IMR-90 (cell line): ENCODE measurements at regions not wholly inside any gene's neighbourhood (a gene's known extent, or its start where the extent isn't known, plus 50 kb on each side); places are given as distances from the start of the nearest gene placed in this dataset.

ENCODE experiments used
- ATAC-seq: fragments of 200-7000 bp; cut with Tn5 transposase; 2 replicates; pipeline ENCODE4 v1.9.1; 2020; ENCODE audit warnings: low read depth, mild to moderate bottlenecking, moderate library complexity
- BruUV-seq: library from RNA; stranded (reverse); fragments of 400-500 nt; replicated peaks from 2 replicates; lab custom pipeline; 2021; lab: Mats Ljungman, UMichigan
- CTCF ChIA-PET: fragments of 300-600 bp; formaldehyde crosslinking; extraction: SDS; loops from one replicate; lab custom pipeline; 2021; ENCODE audit warnings: antibody characterized with exemption; lab: Yijun Ruan, JAX
- POLR2A ChIA-PET: fragments of 300-600 bp; sonication (Branson Sonifier 250); formaldehyde crosslinking; loops from one replicate; lab custom pipeline; 2022; ENCODE audit warnings: antibody characterized with exemption; ENCODE audit not compliant: unreplicated experiment; lab: Charles Lee
- DNase-seq: peaks from one replicate; pipeline ENCODE4 v3.0.0; 2013
- H2AFZ ChIP-seq: replicated peaks from 2 replicates; pipeline ENCODE3; 2013; ENCODE audit warnings: low read length, mild to moderate bottlenecking; ENCODE audit not compliant: poor library complexity
- H2AK5ac ChIP-seq: 2 replicates; pipeline ENCODE4 v1.6.1; 2013; ENCODE audit warnings: low read depth, low read length, inconsistent platforms
- H2AK9ac ChIP-seq: replicated peaks from 2 replicates; pipeline ENCODE3; 2013; ENCODE audit warnings: mild to moderate bottlenecking, low read depth, low read length, moderate library complexity; ENCODE audit not compliant: poor library complexity
- H2BK120ac ChIP-seq: 2 replicates; pipeline ENCODE4 v1.6.1; 2013; ENCODE audit warnings: low read depth, low read length, inconsistent platforms
- H2BK15ac ChIP-seq: 3 replicates; pipeline ENCODE4 v1.6.1; 2013; ENCODE audit warnings: low read depth, low read length, inconsistent platforms
- H2BK20ac ChIP-seq: 2 replicates; pipeline ENCODE4 v1.6.1; 2013; ENCODE audit warnings: low read depth, mild to moderate bottlenecking, inconsistent platforms, low read length, moderate library complexity
- H2BK5ac ChIP-seq: 2 replicates; pipeline ENCODE4 v1.6.1; 2013; ENCODE audit warnings: mild to moderate bottlenecking, low read depth, low read length, inconsistent platforms; ENCODE audit not compliant: poor library complexity, severe bottlenecking
- H3K14ac ChIP-seq: replicated peaks from 2 replicates; pipeline ENCODE4 v1.6.1; 2013; ENCODE audit warnings: low read depth, low read length, inconsistent platforms
- H3K18ac ChIP-seq: 2 replicates; pipeline ENCODE4 v1.6.1; 2013; ENCODE audit warnings: low read depth, low read length, control low read depth
- H3K23ac ChIP-seq: 2 replicates; pipeline ENCODE4 v1.6.1; 2013; ENCODE audit warnings: low read depth, low read length, inconsistent platforms
- H3K27ac ChIP-seq: 2 replicates; pipeline ENCODE4 v1.5.1; 2013; ENCODE audit warnings: mild to moderate bottlenecking, control low read depth, low read length; ENCODE audit not compliant: insufficient read depth
- H3K27me3 ChIP-seq: 2 replicates; pipeline ENCODE4 v1.6.1; 2013; ENCODE audit warnings: low read length; ENCODE audit not compliant: control insufficient read depth, insufficient read depth
- H3K36me3 ChIP-seq: 2 replicates; pipeline ENCODE4 v1.6.1; 2013; ENCODE audit warnings: low read length, mixed read lengths; ENCODE audit not compliant: control insufficient read depth, insufficient read depth
- H3K4ac ChIP-seq: 2 replicates; pipeline ENCODE4 v1.6.1; 2013; ENCODE audit warnings: low read depth, low read length, inconsistent platforms
- H3K4me1 ChIP-seq: 2 replicates; pipeline ENCODE4 v1.6.1; 2013; ENCODE audit warnings: low read length, mixed read lengths; ENCODE audit not compliant: control insufficient read depth, insufficient read depth
- H3K4me2 ChIP-seq: 2 replicates; pipeline ENCODE4 v1.6.1; 2013; ENCODE audit warnings: low read depth, mild to moderate bottlenecking, control low read depth, low read length, moderate library complexity
- H3K4me3 ChIP-seq: 2 replicates; pipeline ENCODE4 v1.5.1; 2013; ENCODE audit warnings: low read depth, mild to moderate bottlenecking, control low read depth, low read length, moderate library complexity; ENCODE audit not compliant: insufficient read depth
- H3K56ac ChIP-seq: 2 replicates; pipeline ENCODE4 v1.6.1; 2013; ENCODE audit warnings: low read length, inconsistent platforms; ENCODE audit not compliant: insufficient read depth; ENCODE audit errors: extremely low read depth
- H3K79me1 ChIP-seq, 2 experiments: 2 replicates each; pipeline ENCODE4 v1.6.1; 2013; ENCODE audit warnings: low read length in 2 of 2, inconsistent platforms in 1 of 2, low read depth in 1 of 2
- H3K9ac ChIP-seq: 2 replicates; pipeline ENCODE4 v1.6.1; 2013; ENCODE audit warnings: low read depth, low read length, control low read depth
- H3K9me1 ChIP-seq: 2 replicates; pipeline ENCODE4 v1.6.1; 2013; ENCODE audit warnings: low read length, inconsistent platforms; ENCODE audit not compliant: insufficient read depth
- H3K9me3 ChIP-seq: 2 replicates; pipeline ENCODE4 v1.6.1; 2013; ENCODE audit warnings: low read length; ENCODE audit not compliant: control insufficient read depth, insufficient read depth
- H4K20me1 ChIP-seq: 2 replicates; pipeline ENCODE4 v1.6.1; 2013; ENCODE audit warnings: low read length, inconsistent platforms; ENCODE audit not compliant: insufficient read depth
- H4K5ac ChIP-seq: 2 replicates; pipeline ENCODE4 v1.6.1; 2013; ENCODE audit warnings: mild to moderate bottlenecking, low read depth, low read length, control low read depth
- H4K8ac ChIP-seq, 2 experiments: 2 replicates each; pipeline ENCODE4 v1.6.1; 2013; ENCODE audit warnings: low read depth in 2 of 2, low read length in 2 of 2, control low read depth in 1 of 2, inconsistent platforms in 1 of 2
- H4K91ac ChIP-seq: 2 replicates; pipeline ENCODE4 v1.6.1; 2013; ENCODE audit warnings: low read depth, low read length, inconsistent platforms; ENCODE audit not compliant: insufficient read depth
- MAFK ChIP-seq: IDR thresholded peaks from 2 replicates; pipeline ENCODE4 v1.6.1; 2012; ENCODE audit warnings: low read depth, low read length, improper control_type of control experiment
- SMC3 ChIP-seq: fragments of 150-350 bp; IDR thresholded peaks from 2 replicates; pipeline ENCODE4 v1.6.1; 2016; ENCODE audit warnings: low read depth, mild to moderate bottlenecking, antibody characterized with exemption, low read length, moderate library complexity
- WGBS, 2 experiments: methylation state at CpG; one replicate each; pipeline versions ENCODE4 v1.1.5 to v1.1.7; 2013; ENCODE audit warnings: missing lambda C conversion rate in 2 of 2; ENCODE audit not compliant: insufficient read length in 1 of 2; ENCODE audit errors: extremely low coverage in 2 of 2; 5-methylcytosine and 5-hydroxymethylcytosine counted together
- dilution Hi-C: fragments of 300-500 bp; cut with HindIII; formaldehyde crosslinking; loops from one replicate; pipeline ENCODE4 v1.14.3; 2018; ENCODE audit warnings: low sequenced_read_pairs; ENCODE audit not compliant: unreplicated experiment
- in situ Hi-C: fragments of 300-500 bp; cut with MboI; formaldehyde crosslinking; loops from 3 replicates; pipeline ENCODE4 v1.14.3; 2019; ENCODE audit warnings: low sequenced_read_pairs, inconsistent platforms, mixed read lengths
- intact Hi-C: fragments of 100-400 bp; cut with micrococcal nuclease; formaldehyde crosslinking; loops from 2 replicates; pipeline ENCODE4 v1.10.0; 2022

DNA sequence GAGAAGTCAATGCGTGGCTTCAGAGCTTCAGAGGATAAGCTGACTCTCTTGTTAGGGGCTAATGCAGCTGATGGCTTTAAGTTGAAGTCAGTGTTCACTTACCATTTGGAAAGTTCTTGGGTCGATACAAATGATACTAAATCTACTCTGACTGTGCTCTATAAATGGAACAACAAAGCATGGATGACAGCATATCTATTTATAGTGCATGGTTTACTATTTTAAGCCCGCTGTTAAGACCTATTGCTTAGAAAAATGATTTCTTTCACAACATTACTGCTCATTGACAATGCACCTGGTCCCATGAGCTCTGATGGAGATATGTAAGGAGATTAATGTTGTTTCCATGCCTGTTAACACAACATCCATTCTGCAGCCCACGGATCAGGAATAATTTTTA is 435.7 kb downstream of the MAT2B start:
- no peak overlapping the region for H3K18ac ChIP-seq
- ATAC-seq = no peak
- no peaks in the 10 kb centered on the region for H4K20me1 ChIP-seq
- intact Hi-C loops = no loop called here
- H2BK5ac ChIP-seq = no peak overlapping the region
- H3K56ac ChIP-seq = no peak overlapping the region
- no peaks in the 10 kb centered on the region for H3K36me3 ChIP-seq
- no peak overlapping the region for H4K5ac ChIP-seq
- H3K23ac ChIP-seq = no peak overlapping the region
- DNase-seq = no peak
- no peak overlapping the region for H2BK20ac ChIP-seq
- H3K79me1 ChIP-seq = no peaks in the 10 kb centered on the region
- no peak overlapping the region for H3K4ac ChIP-seq
- H3K14ac ChIP-seq = no peak overlapping the region
- CTCF ChIA-PET = no interaction called here
- H2AFZ ChIP-seq = no peak overlapping the region
- H3K9me1 ChIP-seq = no peaks in the 10 kb centered on the region
- POLR2A ChIA-PET = no interaction called here
- dilution Hi-C loops = no loop called here
- H3K9me3 ChIP-seq = no peaks in the 10 kb centered on the region
- no peak overlapping the region for H4K91ac ChIP-seq
- no peak overlapping the region for H3K4me3 ChIP-seq
- no peak overlapping the region for H3K9ac ChIP-seq
- H2BK120ac ChIP-seq = no peak overlapping the region
- H2BK15ac ChIP-seq = no peak overlapping the region
- H3K4me1 ChIP-seq = no peaks in the 10 kb centered on the region; the same call in 1 of the 2 replicates
- WGBS, 2 experiments = no CpG with 5 or more reads among the region's 4 CpGs
- H2AK9ac ChIP-seq = no peak overlapping the region
- in situ Hi-C loops = no loop called here
- no peak overlapping the region for H3K4me2 ChIP-seq
- H2AK5ac ChIP-seq = no peak overlapping the region
- H3K27me3 ChIP-seq = no peaks in the 10 kb centered on the region
- no peak overlapping the region for H4K8ac ChIP-seq
- H3K27ac ChIP-seq = no peak overlapping the region
- TF ChIP-seq SMC3 (no peak), MAFK (no peak)
- no TSS peak for BruUV-seq
